ENCODE measurements at regions not wholly inside any gene's neighbourhood (a gene's known extent, or its start where the extent isn't known, plus 50 kb on each side); places are given as distances from the start of the nearest gene placed in this dataset.
"Not testable (repeated sequence)": the region's sequence is repeated elsewhere in the genome, so short reads cannot be mapped to it uniquely, and the experiment has no call there.

DNA sequence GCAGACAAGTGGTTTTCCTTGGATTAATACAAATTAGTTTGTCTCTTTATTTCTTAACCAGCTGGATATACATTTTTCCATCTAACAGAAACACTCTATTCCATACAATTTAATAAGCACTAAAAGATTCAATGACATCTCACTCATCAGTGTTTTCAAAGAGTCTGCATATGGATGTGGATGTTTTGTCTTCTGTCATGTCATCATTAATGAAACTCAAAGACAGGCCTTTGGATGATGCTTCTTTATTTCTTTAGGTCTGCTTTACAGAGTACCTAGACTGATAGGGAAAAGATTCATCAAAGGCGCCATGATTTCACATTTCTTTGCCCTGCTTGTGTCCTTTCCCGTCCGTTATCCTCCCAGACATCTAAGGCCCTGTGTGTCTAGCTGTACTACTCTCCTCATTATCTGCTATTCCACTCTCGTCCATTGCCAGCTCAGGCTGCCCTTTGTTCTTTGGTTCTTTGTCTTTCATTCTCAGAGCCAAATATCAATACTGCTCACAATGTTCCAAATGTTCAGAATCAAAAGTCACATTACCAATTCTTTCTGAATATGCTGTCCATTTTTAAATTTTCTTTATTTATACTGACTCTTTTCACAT lies 232.3 kb upstream of the CHAC2 start:
- DNase-seq: no peak

DNA sequence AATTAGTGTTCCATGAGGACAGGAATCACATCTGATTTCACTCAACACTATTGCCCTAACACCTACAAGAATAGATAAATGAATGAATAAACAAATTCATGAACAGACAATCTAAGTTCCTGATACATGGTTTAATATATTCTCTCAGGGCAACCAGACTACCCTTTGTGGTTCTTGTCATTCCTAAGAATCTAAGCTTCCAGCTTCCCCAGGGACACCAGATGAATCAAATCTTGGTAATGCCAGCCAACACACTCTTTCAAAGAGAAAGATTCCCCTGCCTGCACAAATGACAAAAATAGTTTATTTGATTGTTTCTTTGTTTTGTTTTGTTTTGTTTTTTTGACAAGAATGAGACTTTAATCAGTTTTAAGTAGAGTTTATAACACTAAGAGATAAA lies 237.5 kb upstream of the CHAC2 start:
- no peak for DNase-seq

DNA sequence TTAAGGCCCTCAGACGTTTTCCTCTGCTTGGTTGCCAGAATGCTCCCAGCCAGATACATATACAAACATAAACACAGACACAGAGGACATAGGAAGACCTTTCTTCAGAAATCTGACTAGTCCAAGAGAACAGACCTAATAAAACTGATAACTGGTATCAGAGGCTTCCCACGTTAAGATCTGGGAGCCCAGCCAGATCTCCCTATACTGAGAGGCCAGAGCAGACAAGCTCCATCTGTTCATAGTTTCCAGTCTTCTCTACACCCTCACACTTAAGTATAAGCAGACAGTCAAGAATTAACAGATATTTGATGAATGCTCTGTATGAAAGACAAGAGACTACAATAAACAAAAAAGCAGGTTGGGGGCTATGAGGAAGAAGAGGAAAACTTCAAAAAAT lies 240.5 kb upstream of the CHAC2 start:
- no peak for DNase-seq

DNA sequence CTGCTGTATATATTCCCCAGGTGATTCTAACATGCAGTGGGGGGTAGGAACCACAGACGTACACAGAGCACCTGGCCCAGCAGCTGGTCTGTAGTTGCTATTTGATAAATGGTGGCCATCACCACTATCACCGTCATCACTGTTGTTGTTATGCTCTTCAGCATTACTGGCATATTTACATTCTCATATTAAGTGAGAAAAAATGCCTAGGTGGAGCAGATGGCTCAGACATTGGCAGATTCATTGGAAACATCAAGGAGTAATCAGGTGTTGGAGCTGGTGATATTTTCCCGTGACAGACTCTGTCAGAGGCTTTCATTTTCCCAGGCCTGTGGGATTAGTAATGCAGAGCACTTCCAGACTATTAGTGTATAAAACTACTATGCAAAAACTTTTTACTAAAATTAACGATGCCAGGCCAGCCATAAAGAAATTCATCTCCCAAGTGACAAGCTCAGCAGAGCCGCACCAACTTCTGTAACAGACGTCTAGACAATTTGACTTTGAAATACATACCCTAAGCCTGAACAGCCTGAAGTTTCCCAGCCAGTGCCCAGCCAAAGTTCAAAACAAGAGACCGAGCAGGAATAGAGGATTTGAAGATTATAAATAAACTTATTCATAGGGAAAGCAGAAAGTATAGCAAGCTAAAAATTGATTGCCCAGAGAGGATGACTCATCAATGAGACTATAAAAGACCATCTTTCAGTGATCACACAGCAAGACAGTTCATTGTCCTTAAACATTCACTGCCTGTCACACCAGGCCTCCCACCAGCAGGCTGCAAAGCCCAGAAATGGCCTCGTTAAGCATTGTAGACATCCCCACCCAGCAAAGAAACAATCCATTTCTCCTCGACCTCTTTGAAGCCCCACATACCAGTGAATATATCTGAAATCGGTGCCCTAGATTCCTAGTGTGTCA lies 247.4 kb upstream of the CHAC2 start:
- no peak for DNase-seq

DNA sequence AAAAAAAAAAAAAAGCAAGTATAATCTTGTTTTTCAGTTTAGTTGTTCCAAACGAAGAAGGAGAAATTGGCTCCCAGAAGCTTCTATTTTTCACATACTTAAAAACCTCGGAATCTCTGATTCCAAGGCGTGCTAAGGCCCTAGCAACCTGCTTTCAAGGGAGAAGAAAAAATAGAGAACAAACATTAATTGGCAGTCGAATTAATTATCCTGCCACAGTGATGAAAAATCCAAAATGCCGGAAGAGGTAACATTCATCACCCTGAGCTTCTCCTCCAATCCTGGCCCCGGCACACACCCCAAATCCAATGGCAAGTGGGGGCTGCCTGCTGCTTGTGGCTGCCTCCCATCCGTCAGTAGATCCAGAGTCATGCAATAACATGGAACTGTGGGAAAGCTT lies 250.2 kb upstream of the CHAC2 start:
- no peak for DNase-seq

DNA sequence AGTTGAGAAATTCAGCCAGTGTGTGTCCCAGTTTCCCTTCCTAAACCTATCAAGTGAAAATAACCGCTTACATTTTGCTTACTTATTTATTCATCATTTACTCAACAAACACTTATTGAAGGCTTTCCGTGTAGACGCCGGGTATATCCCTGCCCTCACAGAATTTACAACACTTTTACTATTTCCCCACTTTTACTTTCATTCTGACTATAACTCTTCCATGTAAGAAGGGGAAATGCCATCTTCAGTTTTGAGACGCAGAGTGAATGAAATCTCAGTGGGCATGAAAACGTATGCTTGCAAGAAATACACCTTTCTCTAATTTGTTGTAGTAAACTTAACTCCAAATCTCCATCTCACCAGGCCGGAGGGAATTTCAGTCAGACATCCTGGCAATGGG lies 251.0 kb upstream of the CHAC2 start:
- no peak for DNase-seq

DNA sequence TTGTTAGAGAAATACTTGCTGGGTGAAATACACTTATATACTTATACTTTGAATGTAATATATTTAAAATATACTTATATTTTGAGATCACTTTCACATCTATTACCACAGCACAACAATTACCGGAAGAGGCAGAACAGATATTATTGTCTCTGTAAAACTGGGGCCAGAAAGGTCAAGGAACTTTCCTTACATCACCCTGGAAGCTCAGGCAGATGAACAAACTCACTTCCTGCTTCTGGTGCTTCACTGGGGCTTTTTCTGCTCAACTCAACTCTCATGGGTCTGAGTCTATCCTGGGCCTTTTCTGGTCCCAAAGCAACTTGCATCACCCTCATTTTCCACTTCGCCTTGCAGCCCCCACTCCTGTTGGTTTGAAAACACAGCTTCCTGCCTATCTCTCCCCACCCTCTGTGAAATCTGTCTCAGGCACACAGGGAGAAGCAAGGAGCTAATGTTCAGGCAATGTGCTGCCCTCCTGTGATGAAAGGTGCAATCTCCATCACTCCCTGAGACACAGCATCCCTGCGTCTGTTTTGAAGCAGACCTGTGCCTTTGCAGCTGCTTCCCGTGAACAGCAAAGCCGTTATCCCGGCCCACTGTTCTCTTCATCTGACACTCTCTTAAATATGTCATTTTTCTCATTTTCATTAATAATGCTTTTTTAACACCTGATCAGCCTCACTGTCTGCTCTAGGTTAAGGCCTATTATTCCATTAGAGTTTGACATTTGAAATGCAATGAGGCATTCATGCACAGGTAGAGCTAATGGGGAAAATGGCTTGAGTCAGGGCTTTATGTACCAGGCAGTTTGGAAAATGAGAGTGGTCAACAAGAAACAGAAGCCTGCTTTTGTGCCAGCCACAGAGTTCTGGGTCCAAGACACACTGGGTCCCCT lies 251.9 kb upstream of the CHAC2 start:
- DNase-seq: no peak

DNA sequence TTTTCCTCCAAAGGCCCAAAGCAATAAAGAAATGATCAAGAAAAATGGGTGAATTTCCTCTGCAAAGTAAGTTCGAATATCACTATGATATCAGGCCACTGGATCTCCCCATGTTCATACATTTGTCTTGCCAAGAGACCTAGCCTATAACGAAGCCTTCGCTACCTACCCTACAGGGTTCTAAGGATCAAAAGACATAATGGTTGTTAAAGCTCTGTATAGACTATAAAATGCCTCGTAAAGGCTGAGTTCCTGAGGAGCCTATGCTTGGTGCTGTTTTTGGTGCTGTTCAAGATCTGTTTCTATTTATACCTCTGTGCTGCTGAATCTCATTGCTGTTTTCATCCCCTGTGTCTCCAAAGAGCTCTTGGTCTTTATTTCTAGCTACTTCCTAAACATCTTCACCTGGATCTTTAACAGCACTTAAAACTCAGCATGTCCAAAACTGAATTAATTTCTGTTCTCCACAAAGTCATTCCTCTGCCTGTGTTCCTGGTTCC lies 254.4 kb upstream of the CHAC2 start:
- DNase-seq: no peak

DNA sequence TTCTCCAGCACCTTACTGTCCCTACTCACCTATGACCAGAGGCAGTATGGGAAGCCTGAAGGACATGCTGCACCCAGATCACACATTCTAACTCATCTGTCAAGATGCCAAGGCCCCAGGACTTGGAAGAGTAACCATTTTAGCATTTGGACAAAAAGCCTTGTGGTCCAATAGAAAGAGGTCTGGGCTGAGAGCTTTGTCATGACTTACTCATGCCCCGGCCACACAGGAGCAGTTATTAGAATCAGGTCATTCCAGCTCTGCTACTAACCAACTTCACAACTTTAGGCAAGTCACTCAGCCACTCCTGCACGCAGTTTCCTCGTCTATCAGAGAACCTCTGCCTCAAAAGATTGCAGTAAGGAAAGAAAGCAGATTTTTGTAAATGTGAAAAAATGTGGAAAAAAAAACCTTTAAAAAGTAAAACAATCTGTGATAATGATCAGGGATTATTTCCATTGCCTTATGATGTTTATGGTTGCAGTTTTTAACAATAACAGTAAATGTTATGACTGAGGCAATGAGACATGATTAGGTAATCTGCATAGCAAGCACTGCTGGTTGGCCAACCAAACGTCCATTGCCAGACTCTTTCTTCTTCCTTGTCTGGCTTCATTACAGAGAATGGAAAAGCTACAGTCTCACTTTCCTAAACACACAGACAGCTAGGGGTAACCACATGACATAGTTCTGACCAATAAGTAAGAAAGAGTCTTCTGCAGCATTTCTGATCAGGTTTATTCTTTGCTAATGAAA lies 255.4 kb upstream of the CHAC2 start:
- DNase-seq: no peak

DNA sequence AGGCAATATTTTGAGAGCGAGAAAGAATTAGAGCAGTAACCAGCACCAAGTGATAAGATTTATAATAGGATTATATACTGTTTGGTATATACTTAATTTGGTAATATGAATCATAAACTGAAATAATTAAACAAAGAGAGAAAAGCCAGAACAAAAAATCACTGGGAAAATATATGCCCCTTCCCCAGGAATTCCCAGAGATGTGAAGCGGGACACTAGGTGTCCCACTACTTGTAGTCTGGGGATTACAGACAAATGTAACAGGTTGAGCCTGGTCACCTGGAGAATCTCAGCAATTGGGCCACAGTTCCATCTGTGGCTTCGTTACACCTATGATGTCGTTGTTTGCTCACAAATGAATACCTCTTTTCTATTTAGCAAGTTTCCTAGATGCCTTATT lies 256.1 kb upstream of the CHAC2 start:
- no peak for DNase-seq

DNA sequence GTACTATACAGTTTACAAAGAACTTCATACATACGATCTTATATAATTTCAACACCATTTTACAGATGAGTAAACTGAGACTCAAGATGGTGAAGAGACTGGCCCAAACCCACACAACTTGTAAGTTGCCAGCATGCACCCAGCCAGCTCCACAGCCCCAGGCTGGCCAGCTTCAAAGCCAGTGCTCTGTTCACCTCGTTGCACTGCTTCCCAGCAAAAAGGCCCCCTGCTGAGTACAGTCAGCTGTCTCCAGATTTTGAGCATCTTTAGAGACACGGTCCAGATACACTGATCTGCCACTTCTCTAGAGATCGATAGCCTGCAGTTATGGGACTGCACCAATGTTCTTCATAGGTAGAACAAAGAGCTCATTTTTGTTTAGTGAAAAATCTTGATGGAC lies 257.2 kb upstream of the CHAC2 start:
- no peak for DNase-seq

DNA sequence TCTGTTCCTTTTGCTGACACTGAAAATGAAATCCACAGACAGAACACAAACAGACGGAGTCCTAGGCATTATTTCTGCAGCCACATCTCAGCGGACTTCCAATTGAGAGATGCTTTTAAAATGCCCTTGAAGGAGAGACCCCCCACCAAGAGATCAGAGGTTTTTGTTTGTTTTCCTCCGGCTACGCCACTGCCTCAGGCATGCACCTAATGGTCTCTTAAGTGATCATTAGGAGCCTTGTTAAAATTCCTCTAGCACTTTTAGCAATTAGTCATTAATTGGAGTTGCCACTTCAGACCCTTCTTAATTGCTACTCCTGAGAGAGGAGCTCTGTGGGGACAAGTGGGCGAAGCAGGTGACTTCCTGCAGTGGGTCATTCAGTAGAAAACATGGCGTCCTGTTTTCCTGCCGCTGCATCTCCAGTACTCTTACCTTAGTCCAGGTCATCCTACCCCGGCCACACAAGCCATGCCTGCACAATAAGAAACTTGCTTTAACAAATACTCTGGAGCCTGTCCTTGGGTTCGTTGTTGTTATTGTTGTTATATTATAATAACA lies 257.7 kb upstream of the CHAC2 start:
- DNase-seq: no peak

DNA sequence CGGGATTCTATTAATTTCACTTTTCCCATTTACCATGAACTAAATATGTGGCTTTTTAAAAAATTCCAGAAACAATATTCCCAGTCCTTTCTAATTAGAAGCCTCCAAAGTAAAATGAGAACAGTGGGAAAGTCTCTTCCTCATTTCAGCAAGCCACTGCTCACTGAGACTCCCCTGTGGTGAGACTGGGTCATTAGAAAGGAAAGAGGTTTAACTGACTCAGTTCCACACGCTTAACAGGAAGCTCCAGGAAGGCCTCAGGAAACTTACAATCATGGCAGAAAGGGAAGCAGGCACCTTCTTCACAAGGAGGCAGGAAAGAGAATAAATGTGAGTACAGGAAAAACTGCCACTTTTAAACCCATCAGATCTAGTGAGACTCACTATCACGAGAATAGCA lies 258.9 kb upstream of the CHAC2 start:
- no peak for DNase-seq

DNA sequence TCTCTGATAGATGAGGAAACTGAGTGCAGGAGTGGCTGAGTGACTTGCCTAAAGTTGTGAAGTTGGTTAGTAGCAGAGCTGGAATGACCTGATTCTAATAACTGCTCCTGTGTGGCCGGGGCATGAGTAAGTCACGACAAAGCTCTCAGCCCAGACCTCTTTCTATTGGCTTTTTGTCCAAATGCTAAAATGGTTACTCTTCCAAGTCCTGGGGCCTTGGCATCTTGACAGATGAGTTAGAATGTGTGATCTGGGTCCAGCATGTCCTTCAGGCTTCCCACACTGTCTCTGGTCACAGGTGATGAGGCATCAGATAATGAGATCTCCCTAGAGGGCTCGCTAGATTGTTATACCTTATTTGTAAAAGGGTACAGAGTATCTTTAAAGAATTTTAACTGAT lies 260.5 kb upstream of the CHAC2 start:
- DNase-seq: not testable (repeated sequence)

DNA sequence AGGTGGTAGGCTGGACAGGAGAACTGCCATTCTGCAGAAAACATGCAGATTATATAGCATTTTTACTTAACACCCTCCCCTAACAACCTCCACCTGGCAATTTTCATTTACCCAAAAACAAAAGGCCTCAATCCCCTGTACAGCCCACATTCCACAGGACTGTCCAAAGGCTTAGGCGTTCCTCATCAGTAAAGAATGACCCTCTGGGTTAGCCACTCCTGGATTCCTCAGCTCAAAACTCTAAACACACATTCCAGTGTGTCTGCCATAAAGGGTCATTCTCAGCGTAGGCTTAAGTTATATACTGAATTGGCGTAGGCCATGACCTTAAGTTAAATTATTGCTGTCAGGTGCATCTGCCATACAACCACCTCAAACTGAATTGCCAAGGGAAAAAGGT lies 261.8 kb upstream of the CHAC2 start:
- no peak for DNase-seq

DNA sequence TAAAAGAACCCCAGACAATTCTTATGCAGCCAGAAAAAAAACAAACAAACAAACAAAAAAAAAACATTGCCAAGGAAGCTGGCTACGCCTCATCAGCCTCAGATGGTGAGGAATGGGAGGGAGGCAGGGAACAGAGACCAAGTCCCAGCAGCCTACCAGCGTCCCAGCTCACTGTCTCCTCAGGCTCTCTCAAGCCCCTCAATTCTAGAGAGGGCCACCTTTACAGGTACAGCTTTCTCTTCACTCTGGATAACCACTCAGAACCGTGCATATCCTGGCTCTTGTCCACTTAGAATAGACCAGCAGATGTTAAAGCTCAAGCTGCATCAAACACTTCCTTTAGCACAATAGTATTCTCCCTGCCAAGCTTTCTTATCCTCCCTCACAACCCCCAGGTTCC lies 263.1 kb upstream of the CHAC2 start:
- no peak for DNase-seq

DNA sequence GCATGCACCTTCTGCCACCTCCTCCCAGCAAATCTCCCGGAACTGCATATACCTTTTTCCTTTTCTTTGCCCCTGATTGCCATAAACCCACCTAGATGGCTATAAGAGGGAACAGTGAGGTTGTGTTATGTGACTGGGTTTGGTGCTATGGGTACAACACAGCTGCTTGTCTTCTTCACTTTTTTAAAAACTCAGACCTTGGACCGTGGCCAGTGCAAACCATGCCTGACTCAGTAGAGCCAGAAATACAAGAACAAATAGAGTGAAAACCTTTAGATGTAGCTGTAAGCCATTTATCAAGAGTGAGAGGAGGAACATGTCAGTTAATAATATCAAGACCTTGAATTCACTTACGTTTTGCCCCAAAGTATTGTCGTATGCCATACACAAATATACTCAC lies 267.4 kb upstream of the CHAC2 start:
- DNase-seq: no peak

DNA sequence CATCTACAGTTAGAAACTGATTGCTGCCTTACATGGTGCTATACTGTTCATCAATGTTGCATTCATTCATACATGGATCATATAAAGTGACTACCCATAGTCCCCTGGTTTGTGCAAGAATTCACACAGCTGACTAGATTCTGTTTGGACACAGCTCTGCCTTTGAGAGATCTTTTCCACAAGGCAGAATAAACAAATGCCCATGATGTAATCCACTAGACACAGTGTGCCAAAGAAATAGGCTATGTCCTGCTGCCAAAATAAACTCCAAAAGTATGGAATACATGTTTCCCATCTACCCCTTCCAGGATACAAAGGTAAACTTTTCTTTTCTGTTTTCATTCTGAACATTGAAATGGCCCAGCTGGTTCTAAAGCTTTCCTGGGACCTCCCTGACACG lies 269.4 kb upstream of the CHAC2 start:
- no peak for DNase-seq

DNA sequence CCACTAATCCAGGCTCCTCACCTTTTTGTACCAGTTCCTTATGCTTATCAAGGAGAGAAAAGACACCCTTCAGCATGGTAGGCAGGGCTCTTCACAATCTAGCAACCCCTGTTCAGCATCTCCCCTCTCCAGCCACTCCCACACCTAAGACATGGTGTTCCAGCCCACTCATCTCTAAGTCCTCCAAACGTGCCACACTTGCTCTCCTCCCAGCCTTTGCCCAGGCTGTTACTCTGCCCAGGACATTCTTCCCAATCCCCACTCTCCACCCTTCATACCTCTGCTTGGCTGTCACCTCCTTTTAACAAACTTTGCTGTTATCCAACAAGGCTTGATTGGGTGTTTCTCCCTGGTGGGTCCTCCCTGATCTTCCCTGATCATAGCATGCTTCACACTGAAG lies 270.6 kb upstream of the CHAC2 start:
- DNase-seq: no peak

DNA sequence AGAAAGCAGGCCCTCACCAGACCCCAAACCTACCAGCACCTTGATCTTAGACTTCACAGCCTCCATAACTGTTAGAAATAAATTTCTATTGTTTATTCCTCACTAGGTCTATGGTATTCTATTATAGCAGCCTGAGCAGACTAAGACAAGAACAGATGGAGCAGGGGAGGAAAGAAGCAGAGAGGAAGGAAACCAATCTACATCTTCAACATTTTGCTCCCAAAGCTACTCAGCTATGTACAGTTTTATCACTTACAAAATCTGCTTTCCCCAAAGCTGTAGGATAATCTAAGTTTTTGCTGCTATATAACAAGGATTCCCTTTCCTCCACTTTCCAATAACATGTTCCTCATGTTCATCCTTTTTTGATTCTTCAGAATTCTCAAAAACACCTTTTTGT lies 274.4 kb upstream of the CHAC2 start:
- no peak for DNase-seq

DNA sequence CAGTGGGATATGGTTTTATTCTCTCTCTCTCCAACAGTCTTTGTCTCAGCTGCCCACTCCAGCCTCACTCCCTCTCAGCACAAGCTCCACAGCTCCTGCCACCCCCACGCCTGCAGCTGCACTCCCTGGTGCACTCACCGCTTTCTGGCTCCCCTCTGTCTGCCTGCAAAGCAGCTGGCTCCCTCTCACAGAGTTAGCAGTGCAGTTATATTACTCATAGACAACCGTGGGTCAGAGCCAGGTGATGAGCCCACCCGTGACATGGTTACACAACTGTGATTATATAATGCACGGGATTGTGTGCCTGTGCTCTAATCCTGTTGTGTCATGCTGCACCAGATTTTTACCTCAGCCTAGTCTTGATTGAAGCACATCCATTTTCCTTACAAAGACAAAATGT lies 276.9 kb upstream of the CHAC2 start:
- no peak for DNase-seq

DNA sequence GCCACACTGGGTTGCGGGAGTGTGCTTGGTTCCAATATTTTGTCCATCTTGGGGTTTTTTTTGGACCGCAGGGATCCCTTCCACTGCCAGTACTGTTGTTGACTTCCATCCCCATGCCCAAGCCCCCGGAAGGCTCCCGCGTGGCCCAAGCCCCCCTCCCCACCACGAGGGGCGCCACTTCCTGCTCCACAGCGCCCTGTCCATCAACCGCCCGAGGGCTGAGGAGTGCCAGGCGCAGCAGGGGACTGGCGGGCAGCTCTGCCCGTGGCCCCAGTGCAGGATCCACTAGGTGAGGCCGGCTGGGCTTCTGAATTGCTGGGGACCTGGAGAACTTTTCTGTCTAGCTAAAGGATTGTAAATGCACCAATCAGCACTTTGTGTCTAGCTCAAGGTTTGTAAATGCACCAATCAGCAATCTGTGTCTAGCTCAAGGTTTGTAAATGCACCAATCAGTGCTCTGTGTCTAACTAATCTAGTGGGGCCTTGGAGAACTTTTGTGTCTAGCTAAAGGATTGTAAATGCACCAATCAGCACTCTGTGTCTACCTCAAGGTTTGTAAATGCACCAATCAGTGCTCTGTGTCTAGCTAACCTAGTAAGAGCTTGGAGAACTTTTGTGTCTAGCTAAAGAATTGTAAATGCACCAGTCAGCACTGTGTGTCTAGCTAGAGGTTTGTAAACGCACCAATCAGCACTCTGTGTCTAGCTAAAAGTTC lies 281.3 kb upstream of the CHAC2 start:
- DNase-seq: not testable (repeated sequence)

Data from stimulated activated CD4-positive, alpha-beta T cell treated with anti-CD3 and anti-CD28 coated beads, Interleukin-15, amount 100 ng/mL, for 24 hours (primary cell).